ENCODE measurements at regions not wholly inside any gene's neighbourhood (a gene's known extent, or its start where the extent isn't known, plus 50 kb on each side); places are given as distances from the start of the nearest gene placed in this dataset.

GRCh38 chr19:30103981-30104380 is 161.9 kb downstream of the URI1 start:
- ATAC-seq (no peak), DNase-seq (ENCODE audit: low read depth, low spot score) (no peak)
- Histone ChIP-seq H3K9ac (ENCODE audit: low read length) (no peak overlapping the region), H3K36me3 (ENCODE audit: control insufficient read depth in 1 of 2, insufficient read depth in 2 of 2, low read length in 2 of 2) (no peaks in the 10 kb centered on the region), H4K20me1 (ENCODE audit: insufficient read depth) (no peaks in the 10 kb centered on the region), H3K4me3 (replicated peaks in 1 of 2; ENCODE audit: low read depth in 1 of 2, low read length in 2 of 2) (no peak overlapping the region), H3K4me2 (ENCODE audit: low read length) (no peak overlapping the region), H3K79me2 (ENCODE audit: insufficient read depth, low read length) (no peaks in the 10 kb centered on the region), H3K9me2 (ENCODE audit: insufficient read depth) (no peaks in the 10 kb centered on the region), H3K27ac (ENCODE audit: low read depth, low read length) (no peak overlapping the region), H3K4me1 (ENCODE audit: control insufficient read depth in 1 of 2, insufficient read depth in 2 of 2, low read length in 2 of 2) (no peaks in the 10 kb centered on the region), H3K9me3 (ENCODE audit: control insufficient read depth in 1 of 2, insufficient read depth in 1 of 2, low read depth in 1 of 2, low read length in 2 of 2) (no peaks in the 10 kb centered on the region), H2AFZ (ENCODE audit: low read depth, low read length, poor library complexity, severe bottlenecking) (no peak overlapping the region), H3K27me3 (ENCODE audit: insufficient read depth, low read length) (no peaks in the 10 kb centered on the region; the same call in 1 of the 2 replicates)
- ChIA-PET RAD21 (ENCODE audit: low non-redundant PET in 1 of 2, low total read pairs in 2 of 2, uncharacterized antibody in 2 of 2, unreplicated experiment in 2 of 2) (no interaction called here), CTCF (no interaction called here), POLR2A (no interaction called here)
- TF ChIP-seq EZH2 (IDR thresholded peaks at IDR 0.05): no peak
- TF ChIP-seq POLR2AphosphoS5 (IDR thresholded peaks at IDR 0.05; ENCODE audit: low read depth, low read length): no peak
- no peak for TF ChIP-seq TCF7L2 (IDR thresholded peaks at IDR 0.05; ENCODE audit: borderline replicate concordance, extremely low read depth, insufficient read depth, insufficient read length)
- no peak for TF ChIP-seq FOSL1 (IDR thresholded peaks at IDR 0.05; ENCODE audit: low read depth)
- no peak for TF ChIP-seq POLR2A (IDR thresholded peaks at IDR 0.05; ENCODE audit: borderline replicate concordance, extremely low read depth, insufficient read depth, insufficient read length)
- TF ChIP-seq YY1 (IDR thresholded peaks at IDR 0.05; ENCODE audit: extremely low read depth, insufficient replicate concordance, low read depth, low read length): no peak
- TF ChIP-seq ZFX (IDR thresholded peaks at IDR 0.05): no peak
- TF ChIP-seq SP1 (IDR thresholded peaks at IDR 0.05; ENCODE audit: low read depth): no peak
- no peak for TF ChIP-seq REST (IDR thresholded peaks at IDR 0.05; ENCODE audit: low read depth)
- no peak for TF ChIP-seq MAX (IDR thresholded peaks at IDR 0.05)
- TF ChIP-seq ATF3 (IDR thresholded peaks at IDR 0.05): no peak
- TF ChIP-seq ELF1 (IDR thresholded peaks at IDR 0.05; ENCODE audit: borderline replicate concordance, low read depth): no peak
- BruUV-seq (replicated peaks): no TSS peak
- intact Hi-C loops (cut with micrococcal nuclease): no loop called here
